ENCODE measurements at regions not wholly inside any gene's neighbourhood (a gene's known extent, or its start where the extent isn't known, plus 50 kb on each side); places are given as distances from the start of the nearest gene placed in this dataset.
A peak's percentile ranks its signal among the peaks of the same experiment; 100 is the strongest.

DNA sequence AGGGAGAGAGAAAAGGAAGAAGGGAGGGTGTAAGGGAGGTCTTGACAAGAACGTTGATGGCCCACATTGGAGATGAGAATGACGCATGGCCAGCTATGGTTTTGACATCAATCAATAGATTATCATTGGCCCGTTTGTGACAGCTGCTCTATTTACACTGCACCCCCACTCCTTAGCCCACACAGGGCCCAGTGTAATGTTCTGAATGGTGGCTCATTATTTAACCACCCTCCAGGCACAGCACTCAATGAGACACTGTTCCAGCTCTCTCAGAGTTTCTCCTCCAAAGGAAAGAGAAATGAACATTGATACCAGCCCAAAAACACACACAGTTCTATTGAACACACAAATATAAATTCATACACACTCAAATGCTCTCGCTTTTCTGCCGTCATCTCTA is 173.0 kb upstream of the IPO5 start:
- TF ChIP-seq, protein P1, sequence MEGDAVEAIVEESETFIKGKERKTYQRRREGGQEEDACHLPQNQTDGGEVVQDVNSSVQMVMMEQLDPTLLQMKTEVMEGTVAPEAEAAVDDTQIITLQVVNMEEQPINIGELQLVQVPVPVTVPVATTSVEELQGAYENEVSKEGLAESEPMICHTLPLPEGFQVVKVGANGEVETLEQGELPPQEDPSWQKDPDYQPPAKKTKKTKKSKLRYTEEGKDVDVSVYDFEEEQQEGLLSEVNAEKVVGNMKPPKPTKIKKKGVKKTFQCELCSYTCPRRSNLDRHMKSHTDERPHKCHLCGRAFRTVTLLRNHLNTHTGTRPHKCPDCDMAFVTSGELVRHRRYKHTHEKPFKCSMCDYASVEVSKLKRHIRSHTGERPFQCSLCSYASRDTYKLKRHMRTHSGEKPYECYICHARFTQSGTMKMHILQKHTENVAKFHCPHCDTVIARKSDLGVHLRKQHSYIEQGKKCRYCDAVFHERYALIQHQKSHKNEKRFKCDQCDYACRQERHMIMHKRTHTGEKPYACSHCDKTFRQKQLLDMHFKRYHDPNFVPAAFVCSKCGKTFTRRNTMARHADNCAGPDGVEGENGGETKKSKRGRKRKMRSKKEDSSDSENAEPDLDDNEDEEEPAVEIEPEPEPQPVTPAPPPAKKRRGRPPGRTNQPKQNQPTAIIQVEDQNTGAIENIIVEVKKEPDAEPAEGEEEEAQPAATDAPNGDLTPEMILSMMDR (IDR thresholded peaks at IDR 0.05), result no peak
- Histone ChIP-seq H3K27ac (peak overlapping the region in 1 of 2 donors; percentile 82), H3K4me3 (no peak overlapping the region), H3K27me3 (no peaks in the 10 kb centered on the region), H3K9me3 (no peaks in the 10 kb centered on the region), H3K36me3 (no peaks in the 10 kb centered on the region), H3K4me1 (peaks cover 0 to 6% (median 2%) of the 10 kb centered on the region in 4 donors)
- no peak for DNase-seq
- intact Hi-C loops (cut with DNase I; ENCODE audit: low total_unique reads), result loop anchor here (5.0 kb wide), 1 partner anchor 53 kb away; no protein-coding TSS in a partner anchor

DNA sequence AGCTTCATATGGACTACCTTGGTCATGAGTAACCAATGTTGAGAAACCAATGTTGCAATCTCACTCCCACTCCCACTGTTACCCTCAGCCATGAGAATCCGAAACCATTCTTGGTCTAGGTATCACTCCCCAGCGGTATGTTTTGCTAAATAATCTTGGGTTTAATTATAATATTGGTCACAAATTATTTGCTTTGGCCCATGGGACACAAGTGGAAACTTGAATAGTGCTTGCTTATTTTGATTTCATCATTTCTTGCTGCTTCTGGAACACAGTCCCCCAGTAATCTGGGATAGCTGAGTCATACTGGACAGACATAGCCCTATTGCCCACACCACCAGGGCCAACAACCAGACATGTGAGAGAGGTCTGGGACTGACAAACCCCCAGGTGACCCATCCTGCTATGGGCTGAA is 171.6 kb upstream of the IPO5 start:
- Histone ChIP-seq H3K27ac (peak overlapping the region; percentile 44 to 82), H3K36me3 (no peaks in the 10 kb centered on the region), H3K4me1 (peaks cover 0 to 6% (median 2%) of the 10 kb centered on the region in 4 donors), H3K4me3 (no peak overlapping the region), H3K9me3 (no peaks in the 10 kb centered on the region), H3K27me3 (no peaks in the 10 kb centered on the region)
- intact Hi-C loops (cut with DNase I; ENCODE audit: low total_unique reads), result loop anchor here (5.0 kb wide), 1 partner anchor 55 kb away; no protein-coding TSS in a partner anchor
- peak; percentile 76 to 81 for DNase-seq
- TF ChIP-seq, protein P1 (IDR thresholded peaks at IDR 0.05), result no peak

GRCh38 chr13:97786510-97786909 is 167.0 kb upstream of the IPO5 start:
- no peak for DNase-seq
- Histone ChIP-seq H3K9me3 (peaks cover 0 to 13% (median 8%) of the 10 kb centered on the region in 3 donors), H3K4me1 (peaks cover 0 to 4% (median 2%) of the 10 kb centered on the region in 4 donors), H3K27me3 (no peaks in the 10 kb centered on the region), H3K36me3 (no peaks in the 10 kb centered on the region), H3K27ac (no peak overlapping the region), H3K4me3 (no peak overlapping the region)
- TF ChIP-seq, protein P1 (IDR thresholded peaks at IDR 0.05), result no peak
- intact Hi-C loops (cut with DNase I; ENCODE audit: low total_unique reads), result no loop called here

- TF ChIP-seq, protein P1 (IDR thresholded peaks at IDR 0.05), result no peak
- H3K36me3 ChIP-seq, result peaks cover 0 to 3% (median 0%) of the 10 kb centered on the region in 3 donors
- no peaks in the 10 kb centered on the region for H3K27me3 ChIP-seq
- intact Hi-C loops (cut with DNase I; ENCODE audit: low total_unique reads), result no loop called here
- no peak overlapping the region for H3K27ac ChIP-seq
- DNase-seq, result no peak
- H3K4me3 ChIP-seq, result no peak overlapping the region
- no peaks in the 10 kb centered on the region for H3K4me1 ChIP-seq
- peaks cover 2 to 23% (median 17%) of the 10 kb centered on the region in 3 donors for H3K9me3 ChIP-seq
Measured at GRCh38 chr13:97797553-97797952, 155.9 kb upstream of the IPO5 start.

- intact Hi-C loops (cut with DNase I; ENCODE audit: low total_unique reads), result no loop called here
- H3K9me3 ChIP-seq, result peaks cover 0 to 16% (median 10%) of the 10 kb centered on the region in 3 donors
- H3K4me1 ChIP-seq, result no peaks in the 10 kb centered on the region
- H3K36me3 ChIP-seq, result peaks cover 0 to 3% (median 0%) of the 10 kb centered on the region in 3 donors
- no peak overlapping the region for H3K4me3 ChIP-seq
- TF ChIP-seq, protein P1 (IDR thresholded peaks at IDR 0.05), result no peak
- H3K27ac ChIP-seq, result no peak overlapping the region
- H3K27me3 ChIP-seq, result no peaks in the 10 kb centered on the region
- DNase-seq, result no peak
Measured at GRCh38 chr13:97798171-97798821, 155.2 kb upstream of the IPO5 start.
